Hepatocyte (in vitro differentiated cells): ENCODE measurements at regions not wholly inside any gene's neighbourhood (a gene's known extent, or its start where the extent isn't known, plus 50 kb on each side); places are given as distances from the start of the nearest gene placed in this dataset.
A peak's percentile ranks its signal among the peaks of the same experiment; 100 is the strongest.

ENCODE experiments used
- DNase-seq: peaks from one replicate; pipeline ENCODE4 v3.0.0-alpha.2; 2016; ENCODE audit warnings: low spot score
- H2AFZ ChIP-seq: fragments of 200-600 bp; sonication (generic); 2 replicates; pipeline ENCODE4 v1.6.0; 2016; ENCODE audit warnings: antibody characterized with exemption, mild to moderate bottlenecking
- H3K27ac ChIP-seq: fragments of 200-600 bp; sonication (generic); 2 replicates; pipeline ENCODE4 v1.5.1; 2016; ENCODE audit warnings: mild to moderate bottlenecking
- H3K27me3 ChIP-seq: fragments of 200-600 bp; sonication (generic); 2 replicates; pipeline ENCODE4 v1.6.1; 2016
- H3K36me3 ChIP-seq: fragments of 200-600 bp; sonication (generic); replicated peaks from 2 replicates; pipeline ENCODE4 v1.5.1; 2016; ENCODE audit warnings: low read depth; ENCODE audit not compliant: insufficient read depth
- H3K4me1 ChIP-seq: fragments of 200-600 bp; sonication (generic); 2 replicates; pipeline ENCODE4 v1.5.1; 2016; ENCODE audit warnings: mild to moderate bottlenecking, moderate library complexity; ENCODE audit not compliant: insufficient read depth
- H3K4me2 ChIP-seq: fragments of 200-600 bp; sonication (generic); 2 replicates; pipeline ENCODE4 v1.6.0; 2016
- H3K4me3 ChIP-seq: fragments of 200-600 bp; sonication (generic); 2 replicates; pipeline ENCODE4 v1.5.1; 2016; ENCODE audit warnings: mild to moderate bottlenecking
- H3K79me2 ChIP-seq: fragments of 200-600 bp; sonication (generic); 2 replicates; pipeline ENCODE4 v1.6.0; 2017; ENCODE audit warnings: mild to moderate bottlenecking
- H3K9me2 ChIP-seq: fragments of 200-600 bp; sonication (generic); replicated peaks from 2 replicates; pipeline ENCODE4 v1.6.0; 2017; ENCODE audit warnings: mild to moderate bottlenecking; ENCODE audit not compliant: insufficient read depth
- H3K9me3 ChIP-seq: fragments of 200-600 bp; sonication (generic); 2 replicates; pipeline ENCODE4 v1.5.1; 2016; ENCODE audit warnings: low read depth, mild to moderate bottlenecking
- H4K20me1 ChIP-seq: fragments of 200-600 bp; sonication (generic); 2 replicates; pipeline ENCODE4 v1.6.0; 2016; ENCODE audit warnings: mild to moderate bottlenecking; ENCODE audit not compliant: insufficient read depth, poor library complexity, severe bottlenecking
- CTCF ChIP-seq: fragments of 200-600 bp; sonication (generic); IDR thresholded peaks from 2 replicates; pipeline ENCODE4 v1.5.1; 2016; ENCODE audit warnings: antibody characterized with exemption, mild to moderate bottlenecking; ENCODE audit not compliant: poor library complexity
- EZH2 ChIP-seq: fragments of 200-600 bp; sonication (generic); IDR thresholded peaks from 2 replicates; pipeline ENCODE4 v1.6.1; 2016; ENCODE audit warnings: antibody characterized with exemption, mild to moderate bottlenecking, borderline replicate concordance
- EZH2phosphoT487 ChIP-seq: fragments of 200-600 bp; sonication (generic); IDR thresholded peaks from one replicate; pipeline ENCODE4 v1.6.1; 2018; ENCODE audit warnings: antibody characterized with exemption, mild to moderate bottlenecking, low read depth, moderate library complexity; ENCODE audit not compliant: unreplicated experiment, severe bottlenecking
- WGBS: methylation state at CpG from one replicate; pipeline ENCODE4 v1.1.6; 2016; ENCODE audit warnings: low lambda C conversion rate; ENCODE audit errors: missing lambda C conversion rate; 5-methylcytosine and 5-hydroxymethylcytosine counted together

GRCh38 chr6:78605909-78606446 is 261.4 kb upstream of the IRAK1BP1 start:
- H3K4me3 ChIP-seq = no peak overlapping the region
- H4K20me1 ChIP-seq = no peaks in the 10 kb centered on the region
- no peak overlapping the region for H2AFZ ChIP-seq
- 73% methylated on average over 2 of the region's 2 CpGs for WGBS
- H3K9me2 ChIP-seq = no peaks in the 10 kb centered on the region
- no peak overlapping the region for H3K27ac ChIP-seq
- no peak for TF ChIP-seq CTCF
- TF ChIP-seq EZH2 = no peak
- no peak for TF ChIP-seq EZH2phosphoT487
- H3K4me2 ChIP-seq = no peak overlapping the region
- no peaks in the 10 kb centered on the region for H3K27me3 ChIP-seq
- no peaks in the 10 kb centered on the region for H3K79me2 ChIP-seq
- no peak for DNase-seq
- no peaks in the 10 kb centered on the region for H3K4me1 ChIP-seq
- no peaks in the 10 kb centered on the region for H3K36me3 ChIP-seq
- H3K9me3 ChIP-seq = no peaks in the 10 kb centered on the region

- H2AFZ ChIP-seq = no peak overlapping the region
- H3K79me2 ChIP-seq = no peaks in the 10 kb centered on the region
- WGBS = 100% methylated on average over 1 of the region's 1 CpG
- no peak overlapping the region for H3K27ac ChIP-seq
- no peak overlapping the region for H3K4me3 ChIP-seq
- H3K27me3 ChIP-seq = no peaks in the 10 kb centered on the region
- H3K36me3 ChIP-seq = no peaks in the 10 kb centered on the region
- no peaks in the 10 kb centered on the region for H3K9me3 ChIP-seq
- H4K20me1 ChIP-seq = no peaks in the 10 kb centered on the region
- DNase-seq = no peak
- no peak overlapping the region for H3K4me2 ChIP-seq
- H3K4me1 ChIP-seq = no peaks in the 10 kb centered on the region
- TF ChIP-seq CTCF (no peak), EZH2 (no peak), EZH2phosphoT487 (no peak)
- no peaks in the 10 kb centered on the region for H3K9me2 ChIP-seq
Observed at GRCh38 chr6:78607189-78607588, 260.2 kb upstream of the IRAK1BP1 start.

GRCh38 chr6:78611102-78611620 is 256.2 kb upstream of the IRAK1BP1 start:
- WGBS = 75% methylated on average over 7 of the region's 7 CpGs
- H4K20me1 ChIP-seq = no peaks in the 10 kb centered on the region
- no peaks in the 10 kb centered on the region for H3K79me2 ChIP-seq
- no peak for DNase-seq
- H3K36me3 ChIP-seq = no peaks in the 10 kb centered on the region
- no peak overlapping the region for H2AFZ ChIP-seq
- H3K9me3 ChIP-seq = no peaks in the 10 kb centered on the region
- H3K27ac ChIP-seq = no peak overlapping the region
- no peaks in the 10 kb centered on the region for H3K9me2 ChIP-seq
- no peaks in the 10 kb centered on the region for H3K27me3 ChIP-seq
- no peak overlapping the region for H3K4me2 ChIP-seq
- no peak for TF ChIP-seq EZH2
- TF ChIP-seq CTCF = no peak
- no peak for TF ChIP-seq EZH2phosphoT487
- no peaks in the 10 kb centered on the region for H3K4me1 ChIP-seq
- H3K4me3 ChIP-seq = no peak overlapping the region

- H3K27ac ChIP-seq = no peak overlapping the region
- H3K27me3 ChIP-seq = no peaks in the 10 kb centered on the region
- no peak overlapping the region for H3K4me3 ChIP-seq
- H3K4me1 ChIP-seq = no peaks in the 10 kb centered on the region
- no peak overlapping the region for H3K4me2 ChIP-seq
- no peaks in the 10 kb centered on the region for H3K9me3 ChIP-seq
- no peaks in the 10 kb centered on the region for H3K36me3 ChIP-seq
- no peaks in the 10 kb centered on the region for H4K20me1 ChIP-seq
- no peaks in the 10 kb centered on the region for H3K79me2 ChIP-seq
- no peaks in the 10 kb centered on the region for H3K9me2 ChIP-seq
- TF ChIP-seq EZH2phosphoT487 (no peak), CTCF (peak; percentile 54)
- no peak overlapping the region for H2AFZ ChIP-seq
- DNase-seq = no peak
- WGBS = 67% methylated on average over 4 of the region's 4 CpGs
Observed at GRCh38 chr6:78611886-78612480, 255.4 kb upstream of the IRAK1BP1 start.
